ENCODE measurements at regions not wholly inside any gene's neighbourhood (a gene's known extent, or its start where the extent isn't known, plus 50 kb on each side); places are given as distances from the start of the nearest gene placed in this dataset.

GRCh38 chr18:76098674-76099411, 396.2 kb downstream of the ZNF516 start:
- H3K9me3 Mint-ChIP-seq: no peaks in the 10 kb centered on the region
- H3K27me3 Mint-ChIP-seq: no peaks in the 10 kb centered on the region
- no peak overlapping the region for H3K27ac Mint-ChIP-seq
- no peak for DNase-seq
- H3K4me3 Mint-ChIP-seq: no peak overlapping the region
- CTCF ChIA-PET: no interaction called here
- H3K4me1 Mint-ChIP-seq: no peaks in the 10 kb centered on the region
- no peaks in the 10 kb centered on the region for H3K36me3 Mint-ChIP-seq

GRCh38 chr18:76081536-76081935, 413.5 kb downstream of the ZNF516 start:
- CTCF ChIA-PET: no interaction called here
- Mint-ChIP-seq H3K27me3 (peaks cover 4% of the 10 kb centered on the region), H3K9me3 (no peaks in the 10 kb centered on the region), H3K36me3 (no peaks in the 10 kb centered on the region), H3K4me1 (no peaks in the 10 kb centered on the region), H3K27ac (no peak overlapping the region), H3K4me3 (no peak overlapping the region)
- no peak for DNase-seq

GRCh38 chr18:76080430-76080829, 414.6 kb downstream of the ZNF516 start:
- no peak for DNase-seq
- H3K4me1 Mint-ChIP-seq: no peaks in the 10 kb centered on the region
- H3K27me3 Mint-ChIP-seq: peaks cover 4% of the 10 kb centered on the region
- H3K4me3 Mint-ChIP-seq: no peak overlapping the region
- H3K27ac Mint-ChIP-seq: no peak overlapping the region
- CTCF ChIA-PET: no interaction called here
- no peaks in the 10 kb centered on the region for H3K9me3 Mint-ChIP-seq
- H3K36me3 Mint-ChIP-seq: no peaks in the 10 kb centered on the region

GRCh38 chr18:76075777-76076176, 419.3 kb downstream of the ZNF516 start:
- Mint-ChIP-seq H3K27me3 (no peaks in the 10 kb centered on the region), H3K27ac (no peak overlapping the region), H3K9me3 (no peaks in the 10 kb centered on the region)

GRCh38 chr18:76064998-76065397, 430.0 kb downstream of the ZNF516 start:
- H3K36me3 Mint-ChIP-seq: no peaks in the 10 kb centered on the region
- no peaks in the 10 kb centered on the region for H3K4me1 Mint-ChIP-seq
- DNase-seq: no peak
- CTCF ChIA-PET: no interaction called here
- H3K9me3 Mint-ChIP-seq: no peaks in the 10 kb centered on the region
- H3K4me3 Mint-ChIP-seq: no peak overlapping the region
- H3K27me3 Mint-ChIP-seq: peaks cover 7% of the 10 kb centered on the region
- no peak overlapping the region for H3K27ac Mint-ChIP-seq

More at GRCh38 chr18:76075777-76076176, 419.3 kb downstream of the ZNF516 start:
- Mint-ChIP-seq H3K4me3 (no peak overlapping the region), H3K4me1 (no peaks in the 10 kb centered on the region), H3K36me3 (no peaks in the 10 kb centered on the region)
- CTCF ChIA-PET: interaction anchor here (1.0 kb wide), 1 partner anchor 17 kb away, joined by 3 read pairs; no protein-coding TSS in a partner anchor
- no peak for DNase-seq

- H3K36me3 Mint-ChIP-seq: no peaks in the 10 kb centered on the region
- DNase-seq: no peak
- no peaks in the 10 kb centered on the region for H3K27me3 Mint-ChIP-seq
- no peaks in the 10 kb centered on the region for H3K4me1 Mint-ChIP-seq
- CTCF ChIA-PET: no interaction called here
- no peak overlapping the region for H3K4me3 Mint-ChIP-seq
- H3K27ac Mint-ChIP-seq: no peak overlapping the region
- H3K9me3 Mint-ChIP-seq: no peaks in the 10 kb centered on the region
Measured at GRCh38 chr18:76058146-76058545, 436.9 kb downstream of the ZNF516 start.

- no peaks in the 10 kb centered on the region for H3K36me3 Mint-ChIP-seq
Measured at GRCh38 chr18:76057386-76057785, 437.7 kb downstream of the ZNF516 start.

GRCh38 chr18:76056471-76057110, 438.5 kb downstream of the ZNF516 start:
- Mint-ChIP-seq H3K27me3 (no peaks in the 10 kb centered on the region), H3K27ac (no peak overlapping the region), H3K36me3 (no peaks in the 10 kb centered on the region), H3K4me1 (no peaks in the 10 kb centered on the region), H3K4me3 (no peak overlapping the region), H3K9me3 (no peaks in the 10 kb centered on the region)
- CTCF ChIA-PET: no interaction called here
- no peak for DNase-seq

More at GRCh38 chr18:76057386-76057785, 437.7 kb downstream of the ZNF516 start:
- DNase-seq: no peak
- Mint-ChIP-seq H3K4me3 (no peak overlapping the region), H3K27me3 (no peaks in the 10 kb centered on the region), H3K4me1 (no peaks in the 10 kb centered on the region), H3K9me3 (no peaks in the 10 kb centered on the region), H3K27ac (no peak overlapping the region)
- CTCF ChIA-PET: no interaction called here

- DNase-seq: no peak
- Mint-ChIP-seq H3K9me3 (no peaks in the 10 kb centered on the region), H3K27me3 (no peaks in the 10 kb centered on the region), H3K27ac (no peak overlapping the region), H3K4me1 (no peaks in the 10 kb centered on the region), H3K36me3 (no peaks in the 10 kb centered on the region), H3K4me3 (no peak overlapping the region)
- CTCF ChIA-PET: no interaction called here
Measured at GRCh38 chr18:76055578-76055977, 439.5 kb downstream of the ZNF516 start.

GRCh38 chr18:76055025-76055424, 440.0 kb downstream of the ZNF516 start:
- no peaks in the 10 kb centered on the region for H3K9me3 Mint-ChIP-seq
- H3K27me3 Mint-ChIP-seq: no peaks in the 10 kb centered on the region
- H3K4me1 Mint-ChIP-seq: no peaks in the 10 kb centered on the region
- H3K27ac Mint-ChIP-seq: no peak overlapping the region
- H3K4me3 Mint-ChIP-seq: no peak overlapping the region
- H3K36me3 Mint-ChIP-seq: no peaks in the 10 kb centered on the region
- DNase-seq: no peak
- CTCF ChIA-PET: no interaction called here

GRCh38 chr18:76054156-76054555, 440.9 kb downstream of the ZNF516 start:
- CTCF ChIA-PET: no interaction called here
- no peaks in the 10 kb centered on the region for H3K36me3 Mint-ChIP-seq
- H3K27ac Mint-ChIP-seq: no peak overlapping the region
- H3K4me1 Mint-ChIP-seq: no peaks in the 10 kb centered on the region
- no peak for DNase-seq
- no peak overlapping the region for H3K4me3 Mint-ChIP-seq
- no peaks in the 10 kb centered on the region for H3K27me3 Mint-ChIP-seq
- no peaks in the 10 kb centered on the region for H3K9me3 Mint-ChIP-seq

GRCh38 chr18:76053551-76053950, 441.5 kb downstream of the ZNF516 start:
- Mint-ChIP-seq H3K4me1 (no peaks in the 10 kb centered on the region), H3K36me3 (no peaks in the 10 kb centered on the region), H3K27ac (no peak overlapping the region), H3K9me3 (no peaks in the 10 kb centered on the region), H3K4me3 (no peak overlapping the region), H3K27me3 (no peaks in the 10 kb centered on the region)
- DNase-seq: no peak
- CTCF ChIA-PET: no interaction called here

- DNase-seq: no peak
- Mint-ChIP-seq H3K4me3 (no peak overlapping the region), H3K27ac (no peak overlapping the region), H3K4me1 (no peaks in the 10 kb centered on the region), H3K27me3 (no peaks in the 10 kb centered on the region), H3K9me3 (no peaks in the 10 kb centered on the region), H3K36me3 (no peaks in the 10 kb centered on the region)
- CTCF ChIA-PET: no interaction called here
Measured at GRCh38 chr18:76052227-76052595, 442.8 kb downstream of the ZNF516 start.

- CTCF ChIA-PET: no interaction called here
- no peak for DNase-seq
- no peaks in the 10 kb centered on the region for H3K27me3 Mint-ChIP-seq
- no peak overlapping the region for H3K27ac Mint-ChIP-seq
- H3K4me3 Mint-ChIP-seq: no peak overlapping the region
- H3K36me3 Mint-ChIP-seq: no peaks in the 10 kb centered on the region
- no peaks in the 10 kb centered on the region for H3K9me3 Mint-ChIP-seq
- H3K4me1 Mint-ChIP-seq: no peaks in the 10 kb centered on the region
Measured at GRCh38 chr18:76051396-76052226, 443.4 kb downstream of the ZNF516 start.

GRCh38 chr18:76046221-76046620, 448.8 kb downstream of the ZNF516 start:
- no peaks in the 10 kb centered on the region for H3K36me3 Mint-ChIP-seq
- CTCF ChIA-PET: no interaction called here
- no peaks in the 10 kb centered on the region for H3K9me3 Mint-ChIP-seq
- H3K4me3 Mint-ChIP-seq: no peak overlapping the region
- DNase-seq: no peak
- H3K27me3 Mint-ChIP-seq: peaks cover 4% of the 10 kb centered on the region
- H3K27ac Mint-ChIP-seq: no peak overlapping the region
- no peaks in the 10 kb centered on the region for H3K4me1 Mint-ChIP-seq

Measured in activated naive CD4-positive, alpha-beta T cell treated with anti-CD3 and anti-CD28 coated beads, Interleukin-2, amount 10 ng/mL, durations not matched to agents 7 days and 5 days (primary cell).